Smooth muscle cell (in vitro differentiated cells): ENCODE measurements at regions not wholly inside any gene's neighbourhood (a gene's known extent, or its start where the extent isn't known, plus 50 kb on each side); places are given as distances from the start of the nearest gene placed in this dataset.

Experiments
- DNase-seq: peaks from one replicate; lab custom pipeline; 2025; ENCODE audit not compliant: unreplicated experiment; lab: John Stamatoyannopoulos, UW
- H2AFZ ChIP-seq: fragments of 200-600 bp; sonication (generic); 2 replicates; pipeline ENCODE4 v1.6.0; 2016; ENCODE audit warnings: antibody characterized with exemption, low read depth, mild to moderate bottlenecking
- H3F3A ChIP-seq: fragments of 200-600 bp; sonication (generic); 2 replicates; pipeline ENCODE4 v1.6.0; 2017; ENCODE audit warnings: antibody characterized with exemption, low read depth
- H3K27ac ChIP-seq: fragments of 200-600 bp; sonication (generic); 2 replicates; pipeline ENCODE4 v1.5.1; 2016; ENCODE audit warnings: low read depth, mild to moderate bottlenecking
- H3K27me3 ChIP-seq: fragments of 200-600 bp; sonication (generic); 2 replicates; pipeline ENCODE4 v1.6.1; 2016; ENCODE audit warnings: low read depth, mild to moderate bottlenecking
- H3K36me3 ChIP-seq: fragments of 200-600 bp; sonication (generic); 2 replicates; pipeline ENCODE4 v1.5.1; 2016; ENCODE audit warnings: low read depth
- H3K4me1 ChIP-seq: fragments of 200-600 bp; sonication (generic); 2 replicates; pipeline ENCODE4 v1.5.1; 2016; ENCODE audit warnings: low read depth
- H3K4me2 ChIP-seq: fragments of 200-600 bp; sonication (generic); 2 replicates; pipeline ENCODE4 v1.6.0; 2016; ENCODE audit warnings: mild to moderate bottlenecking
- H3K4me3 ChIP-seq: fragments of 200-600 bp; sonication (generic); 2 replicates; pipeline ENCODE4 v1.5.1; 2016; ENCODE audit warnings: mild to moderate bottlenecking
- H3K79me2 ChIP-seq: fragments of 200-600 bp; sonication (generic); 2 replicates; pipeline ENCODE4 v1.6.0; 2016; ENCODE audit warnings: low read depth, mild to moderate bottlenecking
- H3K9ac ChIP-seq: fragments of 200-600 bp; sonication (generic); 2 replicates; pipeline ENCODE4 v1.6.0; 2016; ENCODE audit warnings: low read depth
- H3K9me3 ChIP-seq: fragments of 200-600 bp; sonication (generic); replicated peaks from 2 replicates; pipeline ENCODE4 v1.5.1; 2016; ENCODE audit warnings: low read depth
- H4K20me1 ChIP-seq: fragments of 200-600 bp; sonication (generic); 2 replicates; pipeline ENCODE4 v1.6.0; 2016; ENCODE audit warnings: low read depth
- CTCF ChIP-seq: fragments of 200-600 bp; sonication (generic); IDR thresholded peaks from 2 replicates; pipeline ENCODE4 v1.5.1; 2017; ENCODE audit warnings: borderline replicate concordance, mild to moderate bottlenecking, antibody characterized with exemption; ENCODE audit not compliant: insufficient read depth, poor library complexity, severe bottlenecking
- WGBS: methylation state at CpG from one replicate; pipeline ENCODE4 v1.1.7; 2016; ENCODE audit warnings: low lambda C conversion rate; 5-methylcytosine and 5-hydroxymethylcytosine counted together

- Histone ChIP-seq H3K4me1 (peaks cover 21% of the 10 kb centered on the region), H3K9me3 (no peaks in the 10 kb centered on the region), H3F3A (no peaks in the 10 kb centered on the region), H4K20me1 (no peaks in the 10 kb centered on the region), H3K9ac (no peak overlapping the region), H3K27me3 (peaks cover 26% of the 10 kb centered on the region), H3K36me3 (no peaks in the 10 kb centered on the region), H3K79me2 (no peaks in the 10 kb centered on the region), H2AFZ (no peak overlapping the region), H3K4me2 (no peak overlapping the region), H3K27ac (no peak overlapping the region), H3K4me3 (no peak overlapping the region)
- DNase-seq = no peak
- WGBS = 87% methylated on average over 6 of the region's 6 CpGs
- TF ChIP-seq CTCF = no peak
Measured at GRCh38 chr13:99870541-99870940, 101.0 kb downstream of the ZIC5 start.

GRCh38 chr13:99869830-99870229, 101.7 kb downstream of the ZIC5 start:
- WGBS = 93% methylated on average over 1 of the region's 1 CpG
- no peak for TF ChIP-seq CTCF

GRCh38 chr13:99868767-99869166, 102.8 kb downstream of the ZIC5 start:
- Histone ChIP-seq H3K27me3 (peaks cover 21% of the 10 kb centered on the region), H3K36me3 (no peaks in the 10 kb centered on the region), H3K27ac (no peak overlapping the region), H3K4me3 (no peak overlapping the region), H2AFZ (no peak overlapping the region), H3K9me3 (no peaks in the 10 kb centered on the region), H3K9ac (no peak overlapping the region), H3K4me1 (peaks cover 35% of the 10 kb centered on the region), H3K79me2 (no peaks in the 10 kb centered on the region), H4K20me1 (no peaks in the 10 kb centered on the region), H3K4me2 (no peak overlapping the region), H3F3A (no peaks in the 10 kb centered on the region)
- TF ChIP-seq CTCF = no peak
- 93% methylated on average over 3 of the region's 3 CpGs for WGBS
- no peak for DNase-seq

More at GRCh38 chr13:99869830-99870229, 101.7 kb downstream of the ZIC5 start:
- no peak overlapping the region for H3K9ac ChIP-seq
- no peak overlapping the region for H2AFZ ChIP-seq
- no peaks in the 10 kb centered on the region for H4K20me1 ChIP-seq
- no peak for DNase-seq
- H3K27me3 ChIP-seq = peaks cover 26% of the 10 kb centered on the region
- no peak overlapping the region for H3K27ac ChIP-seq
- H3K4me1 ChIP-seq = peaks cover 24% of the 10 kb centered on the region
- no peak overlapping the region for H3K4me3 ChIP-seq
- no peaks in the 10 kb centered on the region for H3K9me3 ChIP-seq
- H3K36me3 ChIP-seq = no peaks in the 10 kb centered on the region
- no peaks in the 10 kb centered on the region for H3F3A ChIP-seq
- H3K79me2 ChIP-seq = no peaks in the 10 kb centered on the region
- no peak overlapping the region for H3K4me2 ChIP-seq

- 87% methylated on average over 14 of the region's 14 CpGs for WGBS
- H3K4me1 ChIP-seq = peaks cover 44% of the 10 kb centered on the region
Measured at GRCh38 chr13:99867535-99868257, 103.9 kb downstream of the ZIC5 start.

More at GRCh38 chr13:99867535-99868257, 103.9 kb downstream of the ZIC5 start:
- H3K27me3 ChIP-seq = peaks cover 15% of the 10 kb centered on the region
- H3K4me2 ChIP-seq = no peak overlapping the region
- no peak overlapping the region for H2AFZ ChIP-seq
- H3K4me3 ChIP-seq = no peak overlapping the region
- H3K27ac ChIP-seq = no peak overlapping the region
- no peak for TF ChIP-seq CTCF
- H4K20me1 ChIP-seq = no peaks in the 10 kb centered on the region
- no peaks in the 10 kb centered on the region for H3F3A ChIP-seq
- H3K36me3 ChIP-seq = no peaks in the 10 kb centered on the region
- no peak overlapping the region for H3K9ac ChIP-seq
- no peak for DNase-seq
- no peaks in the 10 kb centered on the region for H3K9me3 ChIP-seq
- H3K79me2 ChIP-seq = no peaks in the 10 kb centered on the region
